IPS-20b (cell line): ENCODE measurements at regions not wholly inside any gene's neighbourhood (a gene's known extent, or its start where the extent isn't known, plus 50 kb on each side); places are given as distances from the start of the nearest gene placed in this dataset.

Source experiments
- H3K27ac ChIP-seq: one replicate; pipeline ENCODE4 v1.5.1; 2013; ENCODE audit warnings: low read length
- H3K27me3 ChIP-seq: 2 replicates; pipeline ENCODE4 v1.6.1; 2013; ENCODE audit warnings: mild to moderate bottlenecking, low read length, inconsistent platforms; ENCODE audit not compliant: insufficient read depth
- H3K36me3 ChIP-seq: 2 replicates; pipeline ENCODE4 v1.6.1; 2013; ENCODE audit warnings: low read depth, mild to moderate bottlenecking, inconsistent platforms, low read length, moderate library complexity; ENCODE audit not compliant: insufficient read depth
- H3K4me1 ChIP-seq: 2 replicates; pipeline ENCODE4 v1.6.1; 2013; ENCODE audit warnings: mild to moderate bottlenecking, control low read depth, inconsistent platforms, low read length, moderate library complexity; ENCODE audit not compliant: insufficient read depth
- H3K4me3 ChIP-seq: 2 replicates; pipeline ENCODE4 v1.5.1; 2013; ENCODE audit warnings: mild to moderate bottlenecking, low read length, inconsistent platforms
- H3K9ac ChIP-seq: 2 replicates; pipeline ENCODE4 v1.6.1; 2013; ENCODE audit warnings: low read depth, mild to moderate bottlenecking, inconsistent platforms, low read length, moderate library complexity
- H3K9me3 ChIP-seq: 2 replicates; pipeline ENCODE4 v1.6.1; 2013; ENCODE audit warnings: mild to moderate bottlenecking, low read depth, low read length, inconsistent platforms; ENCODE audit not compliant: insufficient read depth

DNA sequence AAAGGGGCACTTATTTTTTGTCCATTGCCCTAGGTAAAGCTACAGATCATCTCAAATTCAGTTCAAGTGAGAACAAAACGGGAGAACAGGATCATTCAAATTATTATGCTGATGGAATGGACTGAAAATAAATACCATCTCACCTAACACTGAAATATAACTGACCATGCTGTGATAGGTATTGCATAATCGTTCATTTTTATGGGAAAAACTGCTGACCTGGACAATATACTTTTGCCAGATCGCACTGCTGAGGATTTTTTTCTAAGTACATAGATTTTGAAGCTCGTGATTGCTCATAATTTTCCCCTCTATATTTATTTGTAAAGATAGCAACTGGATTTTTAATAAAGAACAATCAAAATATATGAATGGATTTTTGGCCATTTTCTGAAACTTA is 636.6 kb upstream of the NEGR1 start:
- Histone ChIP-seq H3K4me1 (peaks cover 3% of the 10 kb centered on the region; the same call in 1 of the 2 replicates), H3K27me3 (no peaks in the 10 kb centered on the region), H3K4me3 (no peak overlapping the region), H3K9ac (no peak overlapping the region), H3K27ac (no peak overlapping the region), H3K36me3 (no peaks in the 10 kb centered on the region), H3K9me3 (no peaks in the 10 kb centered on the region)

DNA sequence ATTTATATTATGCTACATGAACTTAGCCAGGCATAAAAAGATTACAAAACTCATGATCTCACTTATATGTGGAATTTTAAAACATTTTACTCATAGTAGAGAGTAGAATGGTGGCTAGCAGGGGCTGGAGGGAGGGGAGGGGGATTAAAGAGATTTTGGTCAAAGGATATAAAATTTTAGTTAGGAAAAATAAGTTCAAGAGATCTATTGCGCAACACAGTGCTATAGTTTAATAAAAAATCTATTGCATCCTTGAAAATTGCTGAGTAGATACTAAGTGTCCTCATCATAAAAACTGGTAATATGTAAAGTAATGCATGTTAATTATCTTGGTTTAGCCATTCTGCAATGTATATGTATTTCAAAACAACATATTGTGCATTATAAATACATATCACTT is 635.6 kb upstream of the NEGR1 start:
- Histone ChIP-seq H3K27ac (no peak overlapping the region), H3K9me3 (no peaks in the 10 kb centered on the region), H3K9ac (no peak overlapping the region), H3K4me3 (no peak overlapping the region), H3K27me3 (no peaks in the 10 kb centered on the region), H3K4me1 (peaks cover 3% of the 10 kb centered on the region; the same call in 1 of the 2 replicates), H3K36me3 (no peaks in the 10 kb centered on the region)

DNA sequence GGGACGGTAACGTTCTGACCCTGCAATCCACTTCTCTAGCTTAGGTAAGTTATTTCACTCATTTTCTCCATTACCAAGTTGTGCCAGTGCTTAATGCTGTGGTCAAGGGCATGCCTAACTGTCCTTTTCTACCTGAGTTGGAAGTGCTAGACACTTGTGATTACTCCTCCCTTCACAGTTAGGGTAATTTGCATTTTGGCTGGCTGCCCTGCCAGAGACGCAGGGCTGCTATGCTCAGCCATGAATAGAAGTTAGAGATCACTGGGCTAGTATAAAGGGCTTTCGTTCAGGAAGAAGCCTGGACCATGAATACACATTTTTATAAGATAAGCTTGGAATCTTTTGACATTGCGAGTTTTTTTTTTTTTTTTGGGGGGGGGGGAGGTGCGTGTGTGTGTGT is 633.2 kb upstream of the NEGR1 start:
- Histone ChIP-seq H3K36me3 (no peaks in the 10 kb centered on the region), H3K9ac (no peak overlapping the region), H3K4me1 (peaks cover 3% of the 10 kb centered on the region; the same call in 1 of the 2 replicates), H3K27me3 (no peaks in the 10 kb centered on the region), H3K9me3 (no peaks in the 10 kb centered on the region), H3K4me3 (peak overlapping the region; percentile 31; the same call in 1 of the 2 replicates), H3K27ac (no peak overlapping the region)

DNA sequence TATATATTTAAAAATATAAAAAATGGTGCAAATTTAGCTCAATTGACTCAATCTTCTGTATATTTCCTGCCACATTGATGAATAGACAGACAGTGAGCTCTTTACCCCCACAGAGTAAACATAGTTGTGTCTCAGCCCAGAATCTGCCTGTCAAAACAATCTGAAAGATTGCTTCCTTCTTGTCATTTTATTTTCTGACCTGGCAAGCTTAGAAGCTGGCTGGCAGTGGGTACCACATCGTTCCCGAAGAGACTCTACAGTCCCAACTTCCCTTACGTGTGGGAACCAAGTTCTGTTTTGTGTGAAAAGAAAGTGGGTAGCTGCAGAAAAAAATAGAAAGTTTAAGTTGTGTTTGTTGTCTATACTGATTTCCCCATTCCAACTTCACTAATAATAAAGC is 629.3 kb upstream of the NEGR1 start:
- H3K9me3 ChIP-seq: no peaks in the 10 kb centered on the region

DNA sequence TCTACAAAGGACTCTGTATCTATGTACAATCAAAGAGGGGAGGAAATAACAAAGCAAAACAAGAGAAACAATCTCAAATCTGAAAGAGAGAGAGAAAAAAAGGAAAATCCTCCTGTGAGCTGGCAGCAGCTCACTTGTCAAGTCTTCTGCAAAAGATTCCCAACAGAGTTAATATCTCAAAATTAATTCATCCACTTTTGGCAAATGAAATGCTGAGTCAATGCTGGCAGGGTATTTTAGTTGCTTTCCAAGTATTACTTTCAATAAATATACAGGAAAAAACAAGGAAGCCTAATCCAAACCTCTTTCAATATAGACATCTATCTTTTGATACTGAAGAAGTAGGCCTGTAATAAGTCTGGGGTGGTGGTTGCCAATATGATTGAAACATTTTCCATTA is 613.9 kb upstream of the NEGR1 start:
- H3K36me3 ChIP-seq: no peaks in the 10 kb centered on the region
- H3K4me1 ChIP-seq: no peaks in the 10 kb centered on the region
- no peak overlapping the region for H3K4me3 ChIP-seq
- no peak overlapping the region for H3K27ac ChIP-seq
- H3K9ac ChIP-seq: no peak overlapping the region
- H3K27me3 ChIP-seq: no peaks in the 10 kb centered on the region
- H3K9me3 ChIP-seq: no peaks in the 10 kb centered on the region

More for the DNA sequence above, 629.3 kb upstream of the NEGR1 start:
- H3K9ac ChIP-seq: no peak overlapping the region
- no peak overlapping the region for H3K4me3 ChIP-seq
- H3K27ac ChIP-seq: no peak overlapping the region
- H3K4me1 ChIP-seq: peaks cover 3% of the 10 kb centered on the region; the same call in 1 of the 2 replicates
- H3K27me3 ChIP-seq: no peaks in the 10 kb centered on the region
- no peaks in the 10 kb centered on the region for H3K36me3 ChIP-seq

DNA sequence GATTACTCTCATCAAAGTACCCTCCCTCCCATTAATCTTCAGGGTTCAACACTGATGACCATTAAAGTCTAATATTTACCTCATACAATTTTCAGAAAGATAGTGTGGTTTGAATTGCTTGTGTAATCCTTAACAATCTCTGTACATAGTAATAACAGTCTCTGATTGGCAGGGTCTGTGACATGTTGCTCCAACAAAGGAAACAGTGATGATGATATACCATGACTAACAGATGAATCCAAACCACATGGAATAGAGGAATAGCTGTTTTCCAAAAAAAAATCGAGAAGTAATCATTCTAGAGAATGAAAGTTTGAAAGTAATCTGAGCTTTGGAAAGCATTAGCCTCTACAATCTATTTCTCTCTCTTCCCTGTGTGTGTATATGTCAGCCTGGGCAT is 610.1 kb upstream of the NEGR1 start:
- no peaks in the 10 kb centered on the region for H3K4me1 ChIP-seq
- H3K27ac ChIP-seq: no peak overlapping the region
- H3K9ac ChIP-seq: no peak overlapping the region
- H3K36me3 ChIP-seq: no peaks in the 10 kb centered on the region
- no peaks in the 10 kb centered on the region for H3K9me3 ChIP-seq
- no peaks in the 10 kb centered on the region for H3K27me3 ChIP-seq
- H3K4me3 ChIP-seq: no peak overlapping the region

DNA sequence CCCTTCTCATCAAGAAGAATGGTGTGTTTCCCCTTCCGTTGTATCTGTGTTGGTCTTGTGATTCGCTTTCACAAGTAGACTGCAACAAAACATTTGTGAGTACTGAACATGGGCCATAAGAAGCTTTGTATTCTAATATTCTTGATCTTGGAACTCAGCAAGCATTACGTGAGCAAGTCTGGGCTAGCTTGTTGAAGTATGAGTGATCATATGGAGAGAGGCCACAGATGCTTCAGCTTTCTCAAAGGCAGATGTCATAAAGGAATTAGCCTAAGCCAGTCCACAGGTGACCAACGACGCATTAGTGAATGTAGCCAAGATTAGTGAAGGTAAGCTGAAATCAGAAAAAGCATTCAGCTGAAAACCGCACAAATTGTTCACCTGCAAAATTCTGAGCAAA is 609.6 kb upstream of the NEGR1 start:
- Histone ChIP-seq H3K9ac (no peak overlapping the region), H3K4me1 (no peaks in the 10 kb centered on the region), H3K9me3 (no peaks in the 10 kb centered on the region), H3K27ac (no peak overlapping the region), H3K27me3 (no peaks in the 10 kb centered on the region), H3K36me3 (no peaks in the 10 kb centered on the region), H3K4me3 (no peak overlapping the region)

DNA sequence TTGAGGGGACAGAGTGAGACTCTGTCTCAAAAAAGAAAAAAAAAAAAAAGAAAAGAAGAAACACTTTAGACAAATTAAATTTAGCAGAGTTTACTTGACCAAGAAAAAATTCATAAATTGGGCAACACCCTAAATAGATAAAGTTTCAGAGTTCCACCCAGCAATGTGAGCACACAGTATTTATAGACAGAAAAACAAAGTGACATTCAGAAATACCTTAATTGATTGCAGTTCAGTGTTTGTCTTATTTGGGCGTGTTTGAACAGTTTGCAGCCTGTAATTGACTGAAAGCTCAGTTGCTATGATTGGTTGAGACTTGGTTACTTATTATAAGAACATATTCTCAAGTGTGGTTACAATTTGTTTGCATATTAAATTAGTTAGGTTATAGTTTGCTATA is 603.5 kb upstream of the NEGR1 start:
- H3K36me3 ChIP-seq: no peaks in the 10 kb centered on the region
- H3K27ac ChIP-seq: no peak overlapping the region
- no peaks in the 10 kb centered on the region for H3K4me1 ChIP-seq
- no peak overlapping the region for H3K4me3 ChIP-seq
- no peak overlapping the region for H3K9ac ChIP-seq
- H3K27me3 ChIP-seq: no peaks in the 10 kb centered on the region
- H3K9me3 ChIP-seq: no peaks in the 10 kb centered on the region

DNA sequence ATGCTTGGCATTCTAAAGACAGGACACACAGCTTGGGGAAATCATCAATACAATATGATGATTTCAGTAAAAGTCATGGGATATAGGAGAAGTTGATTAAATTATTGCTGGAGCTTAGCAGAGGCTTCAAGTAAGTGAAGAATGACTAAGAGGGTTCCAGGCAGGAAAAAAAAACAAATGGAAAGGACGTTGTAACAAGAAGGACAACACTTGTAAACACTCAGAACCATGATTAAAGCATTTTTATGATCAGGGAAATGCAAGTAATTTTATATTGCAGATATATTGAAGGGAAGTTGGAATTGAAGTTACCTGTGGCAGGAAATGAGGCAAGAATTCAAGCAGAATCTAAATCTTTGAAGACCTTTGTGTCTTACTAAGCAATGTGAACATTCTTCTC is 602.7 kb upstream of the NEGR1 start:
- no peak overlapping the region for H3K27ac ChIP-seq
- no peaks in the 10 kb centered on the region for H3K27me3 ChIP-seq
- no peaks in the 10 kb centered on the region for H3K9me3 ChIP-seq
- H3K4me3 ChIP-seq: no peak overlapping the region
- no peaks in the 10 kb centered on the region for H3K36me3 ChIP-seq
- no peaks in the 10 kb centered on the region for H3K4me1 ChIP-seq
- no peak overlapping the region for H3K9ac ChIP-seq

DNA sequence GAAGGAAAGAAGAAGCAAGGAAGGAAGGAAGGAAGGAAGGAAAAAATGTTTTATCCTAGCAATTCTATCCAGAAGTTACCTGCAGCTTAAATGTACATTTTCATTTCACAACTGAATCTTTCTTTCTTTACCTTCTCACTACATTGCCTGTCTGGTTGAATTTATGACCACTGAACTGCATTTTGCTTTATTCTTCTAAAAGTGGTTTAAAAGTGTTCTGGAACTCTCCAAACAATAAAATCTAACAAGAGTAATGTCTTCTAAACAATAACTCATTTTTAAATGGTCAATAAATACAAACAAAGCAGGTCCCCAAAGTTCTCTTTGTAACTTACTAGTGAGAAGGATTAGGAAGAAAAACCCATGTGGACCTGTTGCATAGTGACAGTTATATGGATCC is 587.5 kb upstream of the NEGR1 start:
- H3K27ac ChIP-seq: no peak overlapping the region
- H3K36me3 ChIP-seq: no peaks in the 10 kb centered on the region
- no peaks in the 10 kb centered on the region for H3K27me3 ChIP-seq
- no peaks in the 10 kb centered on the region for H3K9me3 ChIP-seq
- H3K4me3 ChIP-seq: no peak overlapping the region
- H3K4me1 ChIP-seq: no peaks in the 10 kb centered on the region; the same call in 1 of the 2 replicates
- no peak overlapping the region for H3K9ac ChIP-seq

DNA sequence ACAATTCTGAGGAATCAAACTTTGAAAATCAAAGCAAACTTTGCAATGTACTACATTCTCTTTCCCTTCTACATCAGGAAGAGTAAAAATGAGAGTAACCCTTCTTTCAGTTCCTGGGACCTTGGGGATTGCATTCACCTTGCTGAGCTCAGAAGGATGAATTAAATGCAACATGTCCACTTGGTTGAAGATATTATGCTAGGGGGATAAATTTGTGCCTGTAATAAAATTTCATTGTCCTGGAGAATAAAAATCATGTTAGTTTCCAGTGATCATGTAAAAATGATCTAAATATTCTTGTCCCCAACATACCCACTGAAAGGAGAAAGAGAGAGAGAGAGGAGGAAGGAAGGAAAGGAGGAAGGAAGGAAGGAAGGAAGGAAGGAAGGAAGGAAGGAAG is 587.1 kb upstream of the NEGR1 start:
- Histone ChIP-seq H3K9me3 (no peaks in the 10 kb centered on the region), H3K4me3 (no peak overlapping the region), H3K27ac (no peak overlapping the region), H3K4me1 (no peaks in the 10 kb centered on the region; the same call in 1 of the 2 replicates), H3K27me3 (no peaks in the 10 kb centered on the region), H3K9ac (no peak overlapping the region), H3K36me3 (no peaks in the 10 kb centered on the region)

DNA sequence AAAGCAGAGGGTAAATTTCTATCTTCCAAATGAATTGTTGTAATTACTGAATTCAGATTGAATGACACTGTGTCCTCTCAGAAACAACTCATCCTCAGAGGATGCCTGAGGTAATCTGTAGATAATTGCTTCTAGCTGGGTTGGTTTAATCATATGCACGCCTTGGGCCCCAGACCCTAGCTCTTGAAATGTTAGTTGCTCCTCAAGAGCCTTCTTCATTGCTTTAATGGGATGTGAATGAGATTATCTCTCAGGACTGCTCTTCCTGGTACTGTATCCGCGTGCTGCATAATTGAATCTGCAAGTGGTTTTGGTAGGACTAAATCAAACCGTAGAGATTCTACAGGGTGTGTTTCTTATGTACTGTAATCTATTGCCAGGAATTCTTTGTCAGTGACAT is 569.3 kb upstream of the NEGR1 start:
- H3K4me3 ChIP-seq: no peak overlapping the region
- no peak overlapping the region for H3K27ac ChIP-seq
- no peaks in the 10 kb centered on the region for H3K27me3 ChIP-seq
- H3K9ac ChIP-seq: no peak overlapping the region
- no peaks in the 10 kb centered on the region for H3K36me3 ChIP-seq
- peaks cover 5% of the 10 kb centered on the region; the same call in 1 of the 2 replicates for H3K4me1 ChIP-seq
- no peaks in the 10 kb centered on the region for H3K9me3 ChIP-seq

DNA sequence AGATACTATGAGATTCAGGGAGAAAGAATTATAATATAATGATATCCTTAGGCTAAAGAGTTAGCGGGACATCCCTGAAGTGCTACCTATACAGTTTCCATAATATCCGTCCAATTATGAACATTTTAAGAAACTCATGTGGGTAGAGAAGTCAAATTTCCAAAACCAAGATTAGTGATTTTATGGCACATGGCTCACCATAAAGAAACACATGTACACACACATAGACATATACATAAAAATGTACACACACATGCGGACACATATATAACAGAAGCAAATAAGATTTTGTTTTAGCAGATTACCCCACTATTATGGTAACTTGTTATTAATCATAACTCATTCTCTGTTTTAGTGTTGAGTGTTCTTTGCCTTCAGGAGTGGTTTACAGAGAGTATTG is 566.7 kb upstream of the NEGR1 start:
- H3K4me3 ChIP-seq: no peak overlapping the region
- H3K9ac ChIP-seq: no peak overlapping the region
- no peaks in the 10 kb centered on the region for H3K27me3 ChIP-seq
- H3K36me3 ChIP-seq: no peaks in the 10 kb centered on the region
- H3K4me1 ChIP-seq: peaks cover 7% of the 10 kb centered on the region; the same call in 1 of the 2 replicates
- no peak overlapping the region for H3K27ac ChIP-seq
- no peaks in the 10 kb centered on the region for H3K9me3 ChIP-seq
